ENCODE measurements at regions not wholly inside any gene's neighbourhood (a gene's known extent, or its start where the extent isn't known, plus 50 kb on each side); places are given as distances from the start of the nearest gene placed in this dataset.

DNA sequence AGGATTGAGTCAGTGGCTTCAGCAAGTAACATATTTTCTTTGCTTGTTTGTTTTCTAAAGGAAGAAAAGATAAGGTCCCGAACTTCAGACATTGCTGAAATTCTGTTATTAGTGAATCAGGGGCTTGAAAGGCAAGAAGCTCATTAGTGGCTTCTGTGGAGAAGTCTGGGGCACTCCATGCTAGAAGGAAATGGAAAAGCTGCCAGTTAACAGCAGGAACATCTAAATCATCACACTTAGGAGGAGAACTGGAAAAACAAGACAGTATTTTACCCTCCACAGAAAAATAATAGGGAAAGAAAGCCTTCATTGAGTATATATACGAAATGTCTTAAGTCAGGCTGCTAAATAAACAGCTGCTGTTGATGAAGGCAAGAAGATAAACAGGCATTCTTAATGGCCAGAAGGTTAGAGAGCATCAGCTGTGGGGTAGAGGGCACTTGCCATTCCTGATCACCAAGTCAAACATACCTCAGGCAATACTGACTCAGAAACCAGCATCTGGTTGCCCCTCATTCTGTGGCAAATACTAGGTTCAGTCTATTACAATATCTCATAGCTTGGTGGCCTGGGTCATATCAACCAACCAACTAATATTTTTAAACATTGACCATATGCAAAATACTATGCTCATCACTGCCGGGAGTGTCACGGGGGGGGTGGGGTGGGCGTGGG lies 143.2 kb upstream of the TENT5A start:
- H3K27ac ChIP-seq (ENCODE audit: low read depth, low read length) = no peak overlapping the region

More for the DNA sequence above, 143.2 kb upstream of the TENT5A start:
- no peak overlapping the region for H4K8ac ChIP-seq (ENCODE audit: extremely low read depth, insufficient read depth, low read length)
- H3K79me2 ChIP-seq (ENCODE audit: control insufficient read depth in 1 of 2, insufficient read depth in 2 of 2, low read length in 2 of 2) = no peaks in the 10 kb centered on the region
- H3K4me3 ChIP-seq (ENCODE audit: extremely low read depth in 1 of 4, insufficient read depth in 2 of 4, low read depth in 3 of 4, low read length in 4 of 4) = no peak overlapping the region
- no peak overlapping the region for H3K4me2 ChIP-seq (ENCODE audit: insufficient read depth in 1 of 2, low read depth in 2 of 2, low read length in 2 of 2)
- no peaks in the 10 kb centered on the region; the same call in 1 of the 2 replicates for H3K23me2 ChIP-seq (ENCODE audit: low read depth, low read length)
- no peaks in the 10 kb centered on the region for H3K36me3 ChIP-seq (ENCODE audit: control insufficient read depth in 2 of 4, insufficient read depth in 4 of 4, low read length in 3 of 4)
- H3K9ac ChIP-seq (replicated peaks in 1 of 4; ENCODE audit: extremely low read depth in 1 of 4, low read depth in 3 of 4, low read length in 3 of 4) = no peak overlapping the region
- no peak overlapping the region for H2BK12ac ChIP-seq (ENCODE audit: low read depth, low read length)
- no peak overlapping the region for H4K91ac ChIP-seq (replicated peaks; ENCODE audit: insufficient read length, low read length)
- H3K23ac ChIP-seq (ENCODE audit: insufficient read length) = no peak overlapping the region
- H3K4me1 ChIP-seq (replicated peaks in 1 of 4; ENCODE audit: control insufficient read depth in 3 of 4, insufficient read depth in 4 of 4, low read length in 3 of 4) = no peaks in the 10 kb centered on the region; a peak in 1 of 7 replicates
- H2AK5ac ChIP-seq (ENCODE audit: low read depth, low read length) = no peak overlapping the region
- no peak overlapping the region for H3K4ac ChIP-seq (replicated peaks; ENCODE audit: insufficient read length, low read depth, low read length)
- 90% methylated on average over 3 of the region's 5 CpGs; no CpG with 5 or more reads in 1 of the 2 experiments for WGBS, 2 experiments (ENCODE audit: extremely low coverage in 1 of 2, insufficient coverage in 1 of 2, insufficient read length in 1 of 2, insufficient replicate concordance in 2 of 2, low coverage in 1 of 2, low lambda C conversion rate in 2 of 2, missing lambda C conversion rate in 1 of 2)
- no peak overlapping the region for H3K56ac ChIP-seq (replicated peaks; ENCODE audit: insufficient read length, low read depth, low read length)
- no peaks in the 10 kb centered on the region for H3K79me1 ChIP-seq (ENCODE audit: low read depth, low read length)
- no peak overlapping the region for H2AFZ ChIP-seq (ENCODE audit: low read length)
- no peaks in the 10 kb centered on the region for H3K9me3 ChIP-seq (ENCODE audit: insufficient read depth in 2 of 2, low read depth in 1 of 2, low read length in 1 of 2)
- no peak overlapping the region for H2BK20ac ChIP-seq (ENCODE audit: low read length)
- FAIRE-seq = no peak
- TF ChIP-seq CEBPB (IDR thresholded peaks at IDR 0.05; ENCODE audit: low read depth, low read length) (no peak), RXRA (IDR thresholded peaks at IDR 0.05; ENCODE audit: insufficient read depth, low read depth, low read length) (no peak), SRF (IDR thresholded peaks at IDR 0.05; ENCODE audit: low read depth, low read length) (no peak), SP4 (IDR thresholded peaks at IDR 0.05; ENCODE audit: low read length) (no peak), EZH2 (IDR thresholded peaks at IDR 0.05; ENCODE audit: low read depth, low read length, severe bottlenecking) (no peak), BRCA1 (IDR thresholded peaks at IDR 0.05; ENCODE audit: low read depth, low read length) (no peak), KDM4A (IDR thresholded peaks at IDR 0.05; ENCODE audit: low read depth, low read length, severe bottlenecking) (no peak), POLR2AphosphoS5 (IDR thresholded peaks at IDR 0.05; ENCODE audit: low read depth, low read length) (no peak), SUZ12 (IDR thresholded peaks at IDR 0.05; ENCODE audit: low read length) (no peak), TBP (IDR thresholded peaks at IDR 0.05; ENCODE audit: low read depth, low read length) (no peak)
- TF ChIP-seq, protein P1, sequence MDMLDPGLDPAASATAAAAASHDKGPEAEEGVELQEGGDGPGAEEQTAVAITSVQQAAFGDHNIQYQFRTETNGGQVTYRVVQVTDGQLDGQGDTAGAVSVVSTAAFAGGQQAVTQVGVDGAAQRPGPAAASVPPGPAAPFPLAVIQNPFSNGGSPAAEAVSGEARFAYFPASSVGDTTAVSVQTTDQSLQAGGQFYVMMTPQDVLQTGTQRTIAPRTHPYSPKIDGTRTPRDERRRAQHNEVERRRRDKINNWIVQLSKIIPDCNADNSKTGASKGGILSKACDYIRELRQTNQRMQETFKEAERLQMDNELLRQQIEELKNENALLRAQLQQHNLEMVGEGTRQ (IDR thresholded peaks at IDR 0.05; ENCODE audit: low read length) = no peak
- no peaks in the 10 kb centered on the region for H3K27me3 ChIP-seq (replicated peaks in 1 of 4; ENCODE audit: control insufficient read depth in 3 of 4, extremely low read depth in 1 of 4, insufficient read depth in 3 of 4, low read length in 3 of 4)
- H3K18ac ChIP-seq (ENCODE audit: extremely low read depth, low read length) = no peak overlapping the region
- H4K20me1 ChIP-seq (replicated peaks in 1 of 2; ENCODE audit: control insufficient read depth in 1 of 2, insufficient read depth in 2 of 2, low read length in 2 of 2) = no peaks in the 10 kb centered on the region
- H2BK15ac ChIP-seq (ENCODE audit: low read length) = no peak overlapping the region
- H4K5ac ChIP-seq (ENCODE audit: insufficient read length, low read depth, low read length) = no peak overlapping the region
- CTCF ChIA-PET (ENCODE audit: partially characterized antibody) = interaction anchor here (1.2 kb wide), 1 partner anchor 11 kb away, joined by 3 read pairs; no protein-coding TSS in a partner anchor
- POLR2A ChIA-PET (ENCODE audit: partially characterized antibody) = no interaction called here
- no peak overlapping the region for H2BK120ac ChIP-seq (replicated peaks; ENCODE audit: low read depth, low read length)
- H2BK5ac ChIP-seq (ENCODE audit: low read depth, low read length) = no peak overlapping the region
- no peak overlapping the region for H3K14ac ChIP-seq (ENCODE audit: insufficient read length)
- no peak for DNase-seq (ENCODE audit: low read depth in 1 of 2, low spot score in 2 of 2)

Measured in H1 (cell line).